Head of caudate nucleus (tissue), 42 donors: ENCODE measurements at regions not wholly inside any gene's neighbourhood (a gene's known extent, or its start where the extent isn't known, plus 50 kb on each side); places are given as distances from the start of the nearest gene placed in this dataset.
"Not testable (repeated sequence)": the region's sequence is repeated elsewhere in the genome, so short reads cannot be mapped to it uniquely, and the experiment has no call there.

ENCODE experiments used
- DNase-seq, 42 donors: peaks; one replicate each; pipeline versions ENCODE4 v3.0.0 to v3.0.0-alpha.2; 2020 to 2021; ENCODE audit warnings: mixed read lengths in 7 of 42
- intact Hi-C: fragments of 100-400 bp; cut with DNase I; formaldehyde crosslinking; loops from one replicate; pipeline ENCODE4 v1.15.0; 2022

- no peak for DNase-seq
- intact Hi-C loops = no loop called here
These were observed 656.6 kb upstream of the MAP3K7 start for GRCh38 chr6:91243436-91243835.

GRCh38 chr6:91242614-91242949 is 655.7 kb upstream of the MAP3K7 start:
- intact Hi-C loops = no loop called here
- DNase-seq = no peak

GRCh38 chr6:91241946-91242613 is 655.2 kb upstream of the MAP3K7 start:
- DNase-seq = no peak
- intact Hi-C loops = no loop called here

- intact Hi-C loops = no loop called here
- no peak for DNase-seq
These were observed 654.2 kb upstream of the MAP3K7 start for GRCh38 chr6:91240878-91241603.

- no peak for DNase-seq
- intact Hi-C loops = no loop called here
These were observed 634.3 kb upstream of the MAP3K7 start for GRCh38 chr6:91221072-91221720.

GRCh38 chr6:91213229-91213901 is 626.5 kb upstream of the MAP3K7 start:
- DNase-seq = no peak
- intact Hi-C loops = no loop called here

GRCh38 chr6:91198588-91199255 is 611.9 kb upstream of the MAP3K7 start:
- DNase-seq = no peak
- intact Hi-C loops = no loop called here

- DNase-seq = no peak
These were observed 609.9 kb upstream of the MAP3K7 start for GRCh38 chr6:91196729-91197128.

GRCh38 chr6:91193446-91193845 is 606.6 kb upstream of the MAP3K7 start:
- peak in 9 of 42 donors; percentile 6 to 47 (median 14) for DNase-seq
- intact Hi-C loops = no loop called here

More at GRCh38 chr6:91196729-91197128, 609.9 kb upstream of the MAP3K7 start:
- intact Hi-C loops = no loop called here

- intact Hi-C loops, DNase-seq: not testable (repeated sequence)
These were observed 603.2 kb upstream of the MAP3K7 start for GRCh38 chr6:91190041-91190440.

GRCh38 chr6:91185072-91185471 is 598.2 kb upstream of the MAP3K7 start:
- peak in 1 of 42 donors; percentile 11 for DNase-seq
- intact Hi-C loops = no loop called here

GRCh38 chr6:91181416-91181815 is 594.5 kb upstream of the MAP3K7 start:
- no peak for DNase-seq
- intact Hi-C loops = no loop called here

GRCh38 chr6:91173651-91174050 is 586.8 kb upstream of the MAP3K7 start:
- no peak for DNase-seq

GRCh38 chr6:91173186-91173585 is 586.3 kb upstream of the MAP3K7 start:
- DNase-seq = no peak
- intact Hi-C loops = no loop called here

More at GRCh38 chr6:91173651-91174050, 586.8 kb upstream of the MAP3K7 start:
- intact Hi-C loops = no loop called here

GRCh38 chr6:91171754-91172462 is 585.0 kb upstream of the MAP3K7 start:
- intact Hi-C loops = no loop called here
- no peak for DNase-seq

GRCh38 chr6:91167846-91168245 is 581.0 kb upstream of the MAP3K7 start:
- no peak for DNase-seq

GRCh38 chr6:91166271-91167046 is 579.6 kb upstream of the MAP3K7 start:
- DNase-seq = peak in 11 of 42 donors; percentile 9 to 50 (median 18)
- intact Hi-C loops = no loop called here

More at GRCh38 chr6:91167846-91168245, 581.0 kb upstream of the MAP3K7 start:
- intact Hi-C loops = no loop called here

- intact Hi-C loops = no loop called here
These were observed 577.2 kb upstream of the MAP3K7 start for GRCh38 chr6:91164105-91164504.

More at GRCh38 chr6:91164105-91164504, 577.2 kb upstream of the MAP3K7 start:
- DNase-seq = no peak
